ENCODE measurements at regions not wholly inside any gene's neighbourhood (a gene's known extent, or its start where the extent isn't known, plus 50 kb on each side); places are given as distances from the start of the nearest gene placed in this dataset.

GRCh38 chr17:70621566-70621965, 452.2 kb downstream of the KCNJ2 start:
- DNase-seq (ENCODE audit: low spot score): no peak
- no peaks in the 10 kb centered on the region for H3K4me1 ChIP-seq (ENCODE audit: insufficient read depth)
- H3K9me3 ChIP-seq (ENCODE audit: low read depth): no peaks in the 10 kb centered on the region
- no peaks in the 10 kb centered on the region for H3K79me2 ChIP-seq
- H3K27ac ChIP-seq: no peak overlapping the region
- no peak overlapping the region for H3K4me3 ChIP-seq
- H3K36me3 ChIP-seq (replicated peaks; ENCODE audit: insufficient read depth, low read depth): no peaks in the 10 kb centered on the region
- no peaks in the 10 kb centered on the region for H3K9me2 ChIP-seq (replicated peaks; ENCODE audit: insufficient read depth)
- WGBS (ENCODE audit: low lambda C conversion rate, missing lambda C conversion rate): 74% methylated on average over 5 of the region's 5 CpGs
- H4K20me1 ChIP-seq (ENCODE audit: insufficient read depth, poor library complexity, severe bottlenecking): no peaks in the 10 kb centered on the region
- TF ChIP-seq CTCF (IDR thresholded peaks at IDR 0.05; ENCODE audit: poor library complexity): no peak
- TF ChIP-seq EZH2phosphoT487 (IDR thresholded peaks at IDR 0.05; ENCODE audit: low read depth, severe bottlenecking, unreplicated experiment): no peak
- no peak for TF ChIP-seq EZH2 (IDR thresholded peaks at IDR 0.05; ENCODE audit: borderline replicate concordance)
- peaks cover under 1% of the 10 kb centered on the region for H3K27me3 ChIP-seq
- no peak overlapping the region for H3K4me2 ChIP-seq
- no peak overlapping the region for H2AFZ ChIP-seq

GRCh38 chr17:70622368-70623260, 453.3 kb downstream of the KCNJ2 start:
- peak; percentile 63 for DNase-seq (ENCODE audit: low spot score)
- Histone ChIP-seq H3K27ac (no peak overlapping the region), H3K27me3 (peaks cover 3% of the 10 kb centered on the region), H3K4me1 (ENCODE audit: insufficient read depth) (no peaks in the 10 kb centered on the region), H3K9me3 (ENCODE audit: low read depth) (no peaks in the 10 kb centered on the region), H3K4me3 (no peak overlapping the region), H3K9me2 (replicated peaks; ENCODE audit: insufficient read depth) (no peaks in the 10 kb centered on the region), H3K4me2 (no peak overlapping the region), H4K20me1 (ENCODE audit: insufficient read depth, poor library complexity, severe bottlenecking) (no peaks in the 10 kb centered on the region), H3K79me2 (no peaks in the 10 kb centered on the region), H2AFZ (no peak overlapping the region), H3K36me3 (replicated peaks; ENCODE audit: insufficient read depth, low read depth) (no peaks in the 10 kb centered on the region)
- TF ChIP-seq CTCF (IDR thresholded peaks at IDR 0.05; ENCODE audit: poor library complexity) (peak; percentile 67), EZH2phosphoT487 (IDR thresholded peaks at IDR 0.05; ENCODE audit: low read depth, severe bottlenecking, unreplicated experiment) (no peak), EZH2 (IDR thresholded peaks at IDR 0.05; ENCODE audit: borderline replicate concordance) (no peak)
- WGBS (ENCODE audit: low lambda C conversion rate, missing lambda C conversion rate): 44% methylated on average over 12 of the region's 12 CpGs

- H3K9me2 ChIP-seq (replicated peaks; ENCODE audit: insufficient read depth): no peaks in the 10 kb centered on the region
- H3K27me3 ChIP-seq: peaks cover 3% of the 10 kb centered on the region
- no peak overlapping the region for H3K4me3 ChIP-seq
- H4K20me1 ChIP-seq (ENCODE audit: insufficient read depth, poor library complexity, severe bottlenecking): no peaks in the 10 kb centered on the region
- no peak for DNase-seq (ENCODE audit: low spot score)
- H3K27ac ChIP-seq: no peak overlapping the region
- no peaks in the 10 kb centered on the region for H3K9me3 ChIP-seq (ENCODE audit: low read depth)
- no peak overlapping the region for H3K4me2 ChIP-seq
- H3K36me3 ChIP-seq (replicated peaks; ENCODE audit: insufficient read depth, low read depth): no peaks in the 10 kb centered on the region
- H3K4me1 ChIP-seq (ENCODE audit: insufficient read depth): no peaks in the 10 kb centered on the region
- H2AFZ ChIP-seq: no peak overlapping the region
- no peak for TF ChIP-seq CTCF (IDR thresholded peaks at IDR 0.05; ENCODE audit: poor library complexity)
- TF ChIP-seq EZH2 (IDR thresholded peaks at IDR 0.05; ENCODE audit: borderline replicate concordance): no peak
- no peak for TF ChIP-seq EZH2phosphoT487 (IDR thresholded peaks at IDR 0.05; ENCODE audit: low read depth, severe bottlenecking, unreplicated experiment)
- no peaks in the 10 kb centered on the region for H3K79me2 ChIP-seq
Measured at GRCh38 chr17:70624211-70624610, 454.9 kb downstream of the KCNJ2 start.

Measured in hepatocyte (in vitro differentiated cells).